Stimulated activated naive CD4-positive, alpha-beta T cell (primary cell): ENCODE measurements at regions not wholly inside any gene's neighbourhood (a gene's known extent, or its start where the extent isn't known, plus 50 kb on each side); places are given as distances from the start of the nearest gene placed in this dataset.
"Not testable (repeated sequence)": the region's sequence is repeated elsewhere in the genome, so short reads cannot be mapped to it uniquely, and the experiment has no call there.

Experiments used
- DNase-seq, 6 experiments: peaks; one replicate each; lab custom pipeline; 2025; lab: John Stamatoyannopoulos, UW

- no peak for DNase-seq
Measured at GRCh38 chr4:123638834-123639233, 242.2 kb downstream of the SPRY1 start.

- no peak for DNase-seq
Measured at GRCh38 chr4:123640271-123640670, 243.7 kb downstream of the SPRY1 start.

GRCh38 chr4:123640824-123641223 is 244.2 kb downstream of the SPRY1 start:
- DNase-seq = no peak

- no peak for DNase-seq
Measured at GRCh38 chr4:123643691-123644090, 247.1 kb downstream of the SPRY1 start.

GRCh38 chr4:123649250-123649644 is 252.7 kb downstream of the SPRY1 start:
- DNase-seq = no peak

- no peak for DNase-seq
Measured at GRCh38 chr4:123649645-123650391, 253.2 kb downstream of the SPRY1 start.

- DNase-seq = no peak
Measured at GRCh38 chr4:123651066-123651465, 254.5 kb downstream of the SPRY1 start.

GRCh38 chr4:123651536-123652180 is 255.1 kb downstream of the SPRY1 start:
- DNase-seq = no peak

- no peak for DNase-seq
Measured at GRCh38 chr4:123652476-123652875, 255.9 kb downstream of the SPRY1 start.

- no peak for DNase-seq
Measured at GRCh38 chr4:123653236-123653635, 256.6 kb downstream of the SPRY1 start.

- not testable (repeated sequence) for DNase-seq
Measured at GRCh38 chr4:123656746-123657294, 260.2 kb downstream of the SPRY1 start.

- DNase-seq = not testable (repeated sequence)
Measured at GRCh38 chr4:123657606-123658005, 261.0 kb downstream of the SPRY1 start.

- DNase-seq = no peak
Measured at GRCh38 chr4:123659262-123659661, 262.7 kb downstream of the SPRY1 start.

GRCh38 chr4:123659730-123660129 is 263.1 kb downstream of the SPRY1 start:
- DNase-seq = no peak

- peak in 1 of 6 experiments; percentile 5 for DNase-seq
Measured at GRCh38 chr4:123661080-123661737, 264.6 kb downstream of the SPRY1 start.

GRCh38 chr4:123662827-123663226 is 266.2 kb downstream of the SPRY1 start:
- no peak for DNase-seq

GRCh38 chr4:123666486-123666885 is 269.9 kb downstream of the SPRY1 start:
- DNase-seq = no peak

- DNase-seq = no peak
Measured at GRCh38 chr4:123667496-123667895, 270.9 kb downstream of the SPRY1 start.

GRCh38 chr4:123667991-123668390 is 271.4 kb downstream of the SPRY1 start:
- no peak for DNase-seq

GRCh38 chr4:123671636-123672404 is 275.2 kb downstream of the SPRY1 start:
- no peak for DNase-seq

- no peak for DNase-seq
Measured at GRCh38 chr4:123672987-123673386, 276.4 kb downstream of the SPRY1 start.

- no peak for DNase-seq
Measured at GRCh38 chr4:123673971-123674370, 277.4 kb downstream of the SPRY1 start.
